GM12801 (cell line): ENCODE measurements at regions not wholly inside any gene's neighbourhood (a gene's known extent, or its start where the extent isn't known, plus 50 kb on each side); places are given as distances from the start of the nearest gene placed in this dataset.

Source experiments
- TF ChIP-seq, protein P1 (sequence below): IDR thresholded peaks from one replicate; pipeline ENCODE4 v1.5.1; 2011; ENCODE audit warnings: control low read depth; ENCODE audit not compliant: insufficient read length; ENCODE audit errors: extremely low read depth

DNA sequence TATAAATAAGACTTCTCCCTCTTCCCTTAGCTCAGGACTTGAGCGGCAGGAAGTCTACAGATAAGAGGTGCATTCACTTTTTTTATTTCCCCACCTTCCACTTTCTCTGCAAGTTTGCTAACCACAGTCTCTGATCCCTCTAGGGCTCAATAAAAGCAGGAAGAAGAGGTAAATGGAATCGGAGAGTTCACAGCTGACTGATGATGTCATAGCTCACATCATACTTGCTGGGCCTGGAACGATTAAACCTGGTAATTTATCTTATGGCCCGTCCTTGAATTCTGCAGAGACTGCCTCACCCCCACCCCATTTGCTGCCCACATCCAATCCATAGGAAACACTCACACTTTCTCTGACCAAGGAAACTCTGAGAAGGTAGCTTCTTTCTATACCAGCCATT lies 62.9 kb downstream of the DRD1 start:
- TF ChIP-seq, protein P1, sequence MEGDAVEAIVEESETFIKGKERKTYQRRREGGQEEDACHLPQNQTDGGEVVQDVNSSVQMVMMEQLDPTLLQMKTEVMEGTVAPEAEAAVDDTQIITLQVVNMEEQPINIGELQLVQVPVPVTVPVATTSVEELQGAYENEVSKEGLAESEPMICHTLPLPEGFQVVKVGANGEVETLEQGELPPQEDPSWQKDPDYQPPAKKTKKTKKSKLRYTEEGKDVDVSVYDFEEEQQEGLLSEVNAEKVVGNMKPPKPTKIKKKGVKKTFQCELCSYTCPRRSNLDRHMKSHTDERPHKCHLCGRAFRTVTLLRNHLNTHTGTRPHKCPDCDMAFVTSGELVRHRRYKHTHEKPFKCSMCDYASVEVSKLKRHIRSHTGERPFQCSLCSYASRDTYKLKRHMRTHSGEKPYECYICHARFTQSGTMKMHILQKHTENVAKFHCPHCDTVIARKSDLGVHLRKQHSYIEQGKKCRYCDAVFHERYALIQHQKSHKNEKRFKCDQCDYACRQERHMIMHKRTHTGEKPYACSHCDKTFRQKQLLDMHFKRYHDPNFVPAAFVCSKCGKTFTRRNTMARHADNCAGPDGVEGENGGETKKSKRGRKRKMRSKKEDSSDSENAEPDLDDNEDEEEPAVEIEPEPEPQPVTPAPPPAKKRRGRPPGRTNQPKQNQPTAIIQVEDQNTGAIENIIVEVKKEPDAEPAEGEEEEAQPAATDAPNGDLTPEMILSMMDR, result no peak

DNA sequence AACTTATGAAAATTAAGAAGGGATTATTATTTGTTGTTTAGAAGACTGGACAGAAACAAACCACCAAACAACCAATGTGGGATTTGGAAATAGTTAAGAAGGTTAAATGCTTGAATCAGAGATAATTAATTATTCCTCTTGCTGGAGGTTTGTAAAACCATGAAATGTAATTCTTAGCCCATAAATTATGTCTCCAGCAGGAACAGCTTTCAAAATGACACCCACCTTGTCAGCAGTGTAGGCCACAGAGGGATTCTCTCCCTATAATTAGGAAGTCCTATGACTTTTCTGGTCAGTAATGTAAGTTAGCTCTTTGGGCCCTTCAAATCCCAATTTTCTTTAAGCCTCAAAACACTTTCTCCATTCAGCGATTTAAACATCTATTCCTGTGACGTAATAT lies 63.3 kb downstream of the DRD1 start:
- TF ChIP-seq, protein P1, result no peak

DNA sequence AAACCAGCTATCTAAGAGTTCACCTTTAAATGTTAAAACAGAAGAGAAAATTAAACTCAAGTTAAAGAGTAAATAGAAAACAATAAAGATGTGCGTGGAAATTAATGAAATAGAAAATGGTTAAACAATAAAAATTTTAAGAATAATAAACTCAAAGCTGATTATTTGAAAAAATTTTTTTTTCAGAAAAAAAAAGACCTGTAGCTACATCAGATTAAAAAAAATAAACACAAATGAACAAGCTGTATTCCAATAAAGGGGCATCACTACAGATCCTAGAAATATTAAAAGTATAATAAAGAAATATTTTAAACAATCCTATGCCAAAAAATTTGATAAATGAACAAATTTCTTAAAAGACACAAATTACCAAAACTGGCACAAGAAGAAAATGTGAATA lies 64.1 kb downstream of the DRD1 start:
- TF ChIP-seq, protein P1, result no peak

DNA sequence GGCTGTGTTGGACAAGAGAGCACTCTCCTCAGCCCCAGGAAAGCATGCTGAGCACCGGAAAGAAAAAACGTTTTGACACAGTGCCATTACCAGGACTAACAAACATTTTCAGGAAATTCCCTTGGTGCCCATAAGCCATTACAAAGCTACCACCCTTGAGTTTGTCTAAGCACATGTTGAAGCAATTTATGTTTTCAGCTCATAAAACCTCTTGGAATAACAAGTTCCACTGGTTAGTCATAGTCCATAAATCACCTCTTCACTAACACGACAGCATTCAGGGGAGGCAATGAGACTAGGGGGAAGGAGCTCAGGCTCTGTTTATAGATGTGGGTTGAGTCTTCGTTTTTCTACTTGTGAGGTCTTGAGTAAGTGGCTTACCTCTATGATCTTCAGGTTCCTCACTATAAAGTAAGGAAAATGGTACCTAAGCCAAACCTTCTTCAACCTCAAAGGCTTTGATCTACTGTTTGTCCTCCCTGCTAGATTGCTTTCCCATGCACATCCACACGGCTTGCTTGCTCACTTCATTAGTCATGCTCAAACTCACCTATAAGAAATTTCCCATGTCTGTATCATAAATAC lies 65.4 kb downstream of the DRD1 start:
- TF ChIP-seq, protein P1, result no peak

- TF ChIP-seq, protein P1, result no peak
Observed at GRCh38 chr5:175377816-175378215, 66.2 kb downstream of the DRD1 start.

DNA sequence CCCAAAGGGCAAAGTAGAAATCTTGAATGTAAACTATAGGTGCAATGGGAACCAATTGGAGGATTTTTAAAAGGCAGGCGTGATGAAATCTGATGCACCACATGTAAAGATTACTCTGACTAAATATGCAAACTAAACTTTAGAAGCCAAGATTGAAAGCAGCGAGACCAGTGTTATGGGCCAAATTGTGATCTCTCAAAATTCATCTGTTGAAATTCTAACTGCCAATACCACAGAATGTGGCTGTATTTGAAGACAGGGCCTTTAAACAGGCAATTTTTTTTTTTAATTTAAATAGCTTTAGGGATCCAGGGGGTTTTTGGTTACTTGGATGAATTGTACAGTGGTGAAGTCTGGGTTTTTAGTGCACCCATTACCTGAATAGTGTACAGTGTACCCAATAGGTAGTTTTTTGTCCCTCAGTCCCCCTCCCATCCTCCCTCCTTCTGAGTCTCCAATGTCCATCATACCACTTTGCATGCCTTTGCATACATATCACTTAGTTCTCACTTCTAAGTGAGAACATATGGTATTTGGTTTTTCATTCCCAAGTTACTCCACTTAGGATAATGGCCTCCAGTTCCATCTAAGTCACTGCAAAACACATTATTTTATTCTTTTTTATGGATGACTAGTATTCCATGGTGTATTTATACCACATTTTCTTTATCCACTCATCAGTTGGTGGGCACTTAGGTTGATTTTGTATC lies 69.7 kb downstream of the DRD1 start:
- TF ChIP-seq, protein P1, result no peak

DNA sequence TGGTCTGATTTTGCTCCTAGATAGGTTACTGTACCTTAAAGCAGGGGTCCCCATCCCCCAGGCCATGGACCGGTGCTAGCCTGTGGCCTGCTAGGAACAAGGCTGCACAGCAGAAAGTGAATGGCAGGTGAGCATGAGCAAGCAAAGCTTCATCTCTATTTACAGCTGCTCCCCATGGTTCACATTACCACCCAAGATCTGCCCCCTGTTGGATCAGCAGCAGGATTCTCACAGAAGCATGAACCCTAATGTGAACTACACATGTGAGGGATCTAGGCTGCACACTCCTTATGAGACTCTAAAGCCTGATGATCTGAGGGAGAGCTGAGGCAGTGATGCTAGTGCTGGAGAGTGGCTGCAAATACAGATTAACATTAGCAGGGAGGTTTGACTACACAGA lies 78.1 kb downstream of the DRD1 start:
- TF ChIP-seq, protein P1, result no peak

- TF ChIP-seq, protein P1, result no peak
Observed at GRCh38 chr5:175363300-175363699, 80.7 kb downstream of the DRD1 start.
